AG09319 (cell line): ENCODE measurements at regions not wholly inside any gene's neighbourhood (a gene's known extent, or its start where the extent isn't known, plus 50 kb on each side); places are given as distances from the start of the nearest gene placed in this dataset.

Source experiments
- DNase-seq: peaks from one replicate; pipeline ENCODE4 v3.0.0-alpha.2; 2010; ENCODE audit warnings: low read depth; ENCODE audit errors: extremely low read depth
- CTCF ChIP-seq: IDR thresholded peaks from 2 replicates; pipeline ENCODE4 v1.5.1; 2011; ENCODE audit warnings: low read depth, mild to moderate bottlenecking, inconsistent platforms, low read length, moderate library complexity

- TF ChIP-seq CTCF, result no peak
- DNase-seq, result no peak
Observed at GRCh38 chr16:27704252-27704651, 154.3 kb downstream of the KATNIP start.

DNA sequence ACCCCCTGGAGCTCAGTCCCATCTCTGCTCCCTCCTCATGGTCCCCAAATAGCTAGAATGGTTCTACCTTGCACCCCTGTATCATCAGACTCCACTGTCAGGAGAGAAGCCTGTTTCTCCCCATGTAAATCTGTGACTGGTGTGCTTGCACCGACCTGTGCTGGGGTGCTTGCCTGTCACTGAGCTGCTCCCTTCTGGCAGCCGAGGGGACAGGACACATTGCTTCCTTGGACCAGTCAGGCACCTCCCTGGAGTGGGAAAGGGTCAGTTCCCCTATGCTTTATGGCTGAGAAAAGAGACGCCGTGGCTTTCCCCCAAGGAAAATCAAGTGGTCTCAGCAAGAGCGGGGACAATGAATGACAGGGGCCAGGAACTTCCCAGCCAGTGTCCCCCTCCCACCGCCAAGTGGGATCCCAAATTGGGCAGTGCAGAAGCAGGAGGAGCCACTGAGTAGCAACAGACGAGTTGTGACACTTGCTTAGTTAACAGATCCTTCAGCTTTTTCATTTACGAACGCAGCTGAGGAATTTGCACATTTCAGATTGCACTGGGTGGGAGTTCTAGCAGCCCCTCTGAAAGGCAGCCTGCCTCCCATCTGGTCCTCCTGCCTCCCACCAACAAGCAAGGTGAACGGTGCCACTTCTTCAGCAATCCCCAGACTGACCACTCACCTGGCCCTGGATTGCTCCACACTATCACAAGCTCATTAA is 156.4 kb downstream of the KATNIP start:
- DNase-seq, result no peak
- TF ChIP-seq CTCF, result no peak

- no peak for TF ChIP-seq CTCF
- DNase-seq, result no peak
Observed at GRCh38 chr16:27706866-27707685, 157.1 kb downstream of the KATNIP start.

DNA sequence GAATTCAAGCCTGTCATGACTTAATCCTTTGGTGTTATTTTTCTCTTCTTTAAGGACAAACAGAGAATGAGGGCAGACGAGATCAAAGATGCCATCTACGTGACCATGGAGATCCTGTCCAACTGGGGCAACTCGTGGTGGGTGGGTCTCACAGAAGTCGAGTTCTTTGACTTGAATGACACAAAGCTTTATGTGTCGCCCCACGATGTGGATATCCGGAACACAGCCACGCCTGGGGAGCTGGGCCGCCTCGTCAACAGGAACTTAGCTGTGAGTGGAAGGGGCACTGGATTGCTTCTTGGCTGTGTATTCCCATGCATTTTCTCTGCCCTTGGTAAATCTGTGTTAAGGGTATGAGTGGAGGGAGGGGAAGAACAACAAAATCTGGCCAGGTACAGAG is 158.7 kb downstream of the KATNIP start:
- no peak for DNase-seq
- TF ChIP-seq CTCF, result no peak

DNA sequence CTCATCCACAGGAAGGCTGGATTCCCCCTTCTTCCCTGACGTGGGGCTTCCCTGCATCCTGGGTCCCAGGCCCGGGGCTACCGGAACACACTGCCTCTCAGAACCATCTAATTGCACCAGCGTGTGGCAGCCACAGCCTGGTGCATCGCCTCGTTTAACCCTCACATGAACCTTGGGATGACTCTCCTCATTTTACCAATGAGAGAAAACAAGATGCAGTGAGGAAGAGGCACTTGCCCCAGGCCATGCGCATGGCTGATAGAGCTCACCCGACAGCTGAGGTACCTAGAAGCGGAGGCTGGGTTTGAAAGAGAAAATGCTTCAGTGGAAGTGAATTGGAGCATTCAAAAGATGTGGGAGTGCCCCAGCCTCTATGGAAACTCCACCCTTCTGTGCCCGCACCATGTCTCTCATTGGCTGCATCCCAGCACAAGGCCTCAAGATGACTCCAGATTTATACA is 162.3 kb downstream of the KATNIP start:
- no peak for DNase-seq
- TF ChIP-seq CTCF, result no peak

DNA sequence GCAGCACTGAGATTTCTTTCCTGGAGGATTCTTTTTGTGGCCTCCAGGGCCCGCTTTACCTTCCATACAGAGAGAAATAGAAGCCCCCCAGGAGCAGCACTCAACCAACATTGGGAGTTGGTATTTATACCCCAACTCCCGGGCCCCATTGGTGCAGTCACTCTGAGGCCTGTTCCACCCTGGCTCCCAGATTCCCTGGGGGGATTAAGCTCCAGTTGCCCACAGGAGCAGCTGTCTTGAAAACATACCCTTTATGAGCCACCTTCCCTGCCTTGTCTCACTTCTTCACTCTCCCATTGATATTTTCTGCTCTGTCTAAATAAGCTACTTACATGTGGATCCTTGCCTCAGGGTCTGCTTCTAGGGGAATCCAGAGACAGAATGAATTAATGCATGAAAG is 167.8 kb downstream of the KATNIP start:
- no peak for DNase-seq
- no peak for TF ChIP-seq CTCF
